NCI-H748 (cell line): ENCODE measurements at regions not wholly inside any gene's neighbourhood (a gene's known extent, or its start where the extent isn't known, plus 50 kb on each side); places are given as distances from the start of the nearest gene placed in this dataset.
A peak's percentile ranks its signal among the peaks of the same experiment; 100 is the strongest.
"Not testable (repeated sequence)": the region's sequence is repeated elsewhere in the genome, so short reads cannot be mapped to it uniquely, and the experiment has no call there.

Experiments used
- DNase-seq: peaks from one replicate; lab custom pipeline; 2025; ENCODE audit not compliant: unreplicated experiment; lab: John Stamatoyannopoulos, UW

DNA sequence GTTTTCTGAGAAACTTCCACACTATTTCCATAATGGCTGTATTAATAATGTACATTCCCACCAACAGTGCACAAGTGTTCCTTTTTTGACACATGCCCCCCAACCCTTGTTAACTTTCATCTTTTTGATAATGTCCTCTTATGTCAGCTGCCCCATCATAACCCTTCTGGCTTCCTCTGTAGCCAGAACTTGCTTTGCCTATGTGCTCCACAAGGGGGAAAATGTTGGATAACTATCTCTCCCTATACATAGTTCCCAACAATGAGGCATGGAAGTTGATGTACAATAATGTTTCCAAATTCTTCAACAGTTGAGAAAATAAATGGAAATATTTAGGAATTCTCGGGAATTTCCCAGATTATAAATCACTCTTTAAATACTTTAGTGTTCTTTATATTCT, 142.9 kb downstream of the ASB9 start:
- no peak for DNase-seq

DNA sequence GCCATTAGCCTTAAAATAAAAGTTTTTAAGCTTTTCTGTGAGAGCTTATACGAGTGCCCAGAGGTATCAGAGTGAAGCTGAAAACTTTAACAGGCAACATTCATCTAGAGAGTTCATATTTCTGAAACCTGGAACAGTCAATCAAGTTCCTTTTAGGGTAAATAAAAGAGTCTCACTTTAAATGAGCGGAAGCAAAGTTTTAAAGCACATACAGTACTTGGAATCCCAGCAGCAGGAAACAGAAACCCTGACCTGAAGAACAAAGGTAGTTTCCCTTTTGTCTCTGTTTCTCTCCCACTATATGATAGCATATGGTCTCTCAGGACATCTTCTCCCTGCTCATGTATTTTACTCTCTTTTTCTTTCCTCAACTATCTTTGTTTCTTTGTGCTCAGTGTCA, 153.0 kb downstream of the ASB9 start:
- no peak for DNase-seq

DNA sequence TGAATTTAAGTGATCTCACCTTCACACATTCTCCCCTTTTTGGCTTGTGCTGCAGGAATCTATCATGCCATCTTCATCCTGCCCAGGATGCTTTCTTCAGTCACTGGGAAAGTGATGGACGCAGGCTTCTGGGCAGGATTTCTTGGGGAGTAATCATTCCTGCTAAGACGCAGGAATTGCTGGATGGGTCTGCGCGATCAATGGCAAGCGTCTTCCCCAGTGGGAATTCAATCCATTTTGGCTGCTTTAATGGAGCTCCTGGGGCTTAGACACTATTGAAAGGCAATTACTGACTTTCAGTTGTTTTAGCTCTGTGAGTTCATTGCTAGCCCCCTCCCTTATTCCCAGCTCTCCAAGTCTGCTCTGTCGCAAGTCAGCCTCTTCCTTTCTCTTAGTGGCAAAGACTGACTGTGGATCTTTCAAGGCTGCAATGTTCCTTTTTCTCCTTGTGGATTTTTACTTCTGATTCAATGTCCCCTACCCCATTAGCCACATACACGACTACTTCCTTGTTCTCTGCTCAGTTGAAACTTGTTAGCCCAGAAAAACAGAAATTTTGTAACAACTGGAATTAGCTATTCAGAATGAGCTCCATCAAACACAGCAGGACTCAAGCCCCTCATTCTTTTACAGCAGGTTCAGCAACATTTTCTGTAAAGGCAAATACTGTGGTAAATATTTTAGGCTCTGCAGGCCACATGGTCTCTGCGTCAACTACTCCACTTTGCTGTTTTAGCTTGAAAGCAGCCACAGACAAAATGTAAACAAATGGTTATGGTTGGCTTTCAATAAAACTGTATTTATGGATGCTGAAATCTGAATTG, 154.9 kb downstream of the ASB9 start:
- DNase-seq, result no peak

DNA sequence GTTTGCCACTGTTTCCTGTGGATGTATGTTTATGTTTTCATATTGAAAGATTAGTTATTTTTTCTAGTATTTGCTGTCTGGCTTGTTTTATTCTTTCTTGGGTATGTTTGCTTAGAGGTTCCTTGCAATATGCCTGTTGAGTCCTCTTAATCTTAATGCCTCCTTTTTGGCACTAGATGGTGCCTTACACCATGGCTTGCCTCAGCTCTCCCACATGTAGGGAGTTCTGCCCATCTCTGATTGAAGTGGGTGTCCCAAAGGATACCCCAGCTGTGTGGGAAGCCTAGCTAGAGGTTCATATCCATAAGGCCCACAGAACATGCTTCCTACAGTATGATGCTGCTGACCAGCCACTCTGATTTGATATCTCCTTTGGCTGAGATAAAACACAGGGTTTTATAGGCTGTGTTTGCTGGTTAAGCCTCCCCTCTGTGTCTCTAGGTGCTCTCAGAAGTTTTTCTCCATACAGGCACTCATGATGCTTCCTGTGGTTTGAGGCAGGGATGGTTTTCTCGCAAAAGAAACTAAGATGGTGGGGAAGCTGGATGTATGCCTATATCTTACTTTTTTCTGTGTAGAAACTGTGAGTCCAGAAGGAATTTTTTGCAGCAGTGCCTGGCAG, 162.4 kb downstream of the ASB9 start:
- no peak for DNase-seq

DNA sequence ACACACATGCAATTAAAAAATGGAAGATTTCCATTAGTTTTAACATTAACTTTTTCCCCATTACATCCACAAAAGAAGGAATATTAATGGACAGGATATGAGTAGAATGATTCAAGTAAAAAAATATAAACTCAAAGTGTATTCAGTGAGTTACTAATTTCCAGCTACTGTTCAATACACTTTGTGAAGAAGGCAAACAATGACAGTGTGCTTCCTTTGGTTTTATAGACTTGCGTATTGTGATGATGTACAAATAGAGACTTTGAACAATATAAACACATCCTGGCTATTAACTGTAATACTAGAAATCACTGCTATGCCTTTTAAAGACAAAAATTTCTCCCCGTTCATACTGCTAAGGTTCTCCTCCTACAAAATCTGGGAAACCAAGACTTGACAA, 171.4 kb downstream of the ASB9 start:
- peak; percentile 11 for DNase-seq

DNA sequence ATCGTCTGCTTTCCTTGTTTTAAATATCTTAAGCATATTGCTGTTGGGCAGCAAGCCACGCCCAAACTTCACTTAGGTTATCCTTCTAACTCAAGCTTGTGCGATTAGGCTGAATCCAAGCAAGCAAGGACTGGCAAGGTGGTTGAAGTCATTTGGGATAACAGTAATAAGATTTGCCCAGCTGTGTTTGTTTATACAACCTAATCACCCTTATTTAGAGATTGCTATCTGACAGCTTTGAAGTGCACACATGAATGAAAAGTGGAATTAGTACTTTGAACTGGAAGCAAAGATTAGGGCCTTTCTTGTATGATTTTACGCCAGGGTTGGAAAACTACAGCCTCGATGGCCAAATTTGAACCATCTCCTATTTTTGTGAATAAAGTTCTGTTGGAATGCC, 182.1 kb downstream of the ASB9 start:
- DNase-seq, result peak; percentile 25

DNA sequence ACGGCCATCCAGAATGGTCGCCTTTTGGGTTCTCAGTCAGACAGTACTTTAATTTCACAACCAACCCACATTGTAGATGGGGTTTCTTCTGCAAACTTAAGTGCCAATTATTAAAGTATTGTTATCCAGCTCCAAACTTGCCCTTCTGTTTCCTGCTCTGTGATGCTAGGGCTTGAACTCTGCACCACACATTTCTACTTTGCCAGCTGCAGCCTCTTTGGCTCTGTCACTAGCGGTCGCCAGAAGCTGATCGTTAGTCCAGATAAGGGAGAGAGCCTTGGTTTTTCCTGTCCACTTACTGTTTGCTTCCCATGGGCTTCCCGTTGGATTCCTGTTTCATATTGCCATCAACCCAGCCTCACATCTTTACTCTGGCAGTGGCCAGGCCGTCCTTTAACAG, 196.6 kb downstream of the ASB9 start:
- DNase-seq, result no peak

DNA sequence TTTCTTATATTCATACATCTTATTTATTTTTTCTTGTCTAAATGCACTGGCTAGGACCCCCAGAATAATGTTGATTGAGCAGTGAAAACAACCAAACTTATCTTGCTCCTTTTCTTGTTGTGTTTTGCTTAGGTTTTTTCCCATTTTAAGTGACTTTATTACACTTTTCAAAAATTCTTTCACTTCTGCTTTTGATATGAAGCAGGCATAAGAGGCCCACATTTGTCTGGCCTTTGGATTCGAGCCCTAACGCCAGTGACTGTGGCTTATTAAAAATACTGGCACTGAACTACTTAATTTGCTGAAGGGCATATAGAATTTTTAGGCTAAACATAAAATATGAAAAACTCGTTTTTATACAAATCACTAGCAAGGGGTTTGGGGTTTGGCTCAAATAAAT, 197.0 kb downstream of the ASB9 start:
- no peak for DNase-seq

DNA sequence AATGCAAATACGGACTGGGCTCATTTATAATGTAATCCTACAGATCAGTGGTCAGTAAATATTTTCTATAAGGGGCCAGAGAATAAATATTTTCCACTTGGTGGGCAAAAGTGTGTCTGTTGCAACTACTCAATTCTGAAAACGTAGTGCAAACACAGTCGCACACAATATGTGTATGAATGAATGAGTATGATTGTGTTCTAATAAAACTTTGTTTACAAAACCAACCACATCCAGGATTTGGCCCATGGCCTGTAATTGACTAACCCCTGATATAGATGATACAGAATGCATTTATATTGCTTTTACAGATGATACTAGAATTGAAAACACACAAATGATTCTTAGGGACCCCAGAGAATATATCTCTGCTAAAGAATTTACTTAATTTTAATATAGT, 197.6 kb downstream of the ASB9 start:
- DNase-seq, result no peak

DNA sequence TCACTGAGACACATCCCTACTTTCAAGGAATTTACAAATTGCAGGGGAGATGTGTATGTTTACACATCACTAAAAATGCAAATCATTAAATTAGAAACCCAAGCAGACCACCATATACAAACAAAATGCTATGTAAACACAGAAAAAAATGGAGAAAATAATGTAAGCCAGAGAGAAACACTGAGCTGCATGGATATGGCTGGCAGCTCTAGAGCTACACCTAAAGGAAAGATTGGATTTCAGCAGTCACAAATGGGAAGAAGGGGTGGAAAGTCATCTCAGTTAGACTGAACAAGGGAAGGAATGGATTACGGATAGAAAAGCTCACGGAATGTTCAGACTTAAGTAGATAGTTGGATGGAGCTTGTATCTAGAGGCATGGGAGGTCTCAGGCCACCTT, 186.3 kb downstream of the MOSPD2 start:
- DNase-seq, result no peak

DNA sequence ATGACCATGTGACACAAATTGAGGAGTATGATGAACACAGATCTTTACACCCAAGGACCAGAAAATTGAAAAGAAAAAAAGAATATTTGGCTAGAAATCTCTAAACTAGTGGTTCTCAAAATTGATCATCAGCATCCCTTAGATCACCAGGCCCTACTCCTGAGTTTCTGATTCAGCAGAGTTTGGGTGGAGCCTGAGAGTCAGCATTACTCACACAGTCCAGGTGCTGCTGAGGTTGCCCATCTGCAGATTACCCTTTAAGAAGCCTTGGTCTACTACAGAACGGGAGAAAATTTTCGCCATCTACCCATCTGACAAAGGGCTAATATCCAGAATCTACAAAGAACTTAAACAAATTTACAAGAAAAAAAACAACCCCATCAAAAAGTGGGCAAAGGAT, 182.8 kb downstream of the MOSPD2 start:
- no peak for DNase-seq

DNA sequence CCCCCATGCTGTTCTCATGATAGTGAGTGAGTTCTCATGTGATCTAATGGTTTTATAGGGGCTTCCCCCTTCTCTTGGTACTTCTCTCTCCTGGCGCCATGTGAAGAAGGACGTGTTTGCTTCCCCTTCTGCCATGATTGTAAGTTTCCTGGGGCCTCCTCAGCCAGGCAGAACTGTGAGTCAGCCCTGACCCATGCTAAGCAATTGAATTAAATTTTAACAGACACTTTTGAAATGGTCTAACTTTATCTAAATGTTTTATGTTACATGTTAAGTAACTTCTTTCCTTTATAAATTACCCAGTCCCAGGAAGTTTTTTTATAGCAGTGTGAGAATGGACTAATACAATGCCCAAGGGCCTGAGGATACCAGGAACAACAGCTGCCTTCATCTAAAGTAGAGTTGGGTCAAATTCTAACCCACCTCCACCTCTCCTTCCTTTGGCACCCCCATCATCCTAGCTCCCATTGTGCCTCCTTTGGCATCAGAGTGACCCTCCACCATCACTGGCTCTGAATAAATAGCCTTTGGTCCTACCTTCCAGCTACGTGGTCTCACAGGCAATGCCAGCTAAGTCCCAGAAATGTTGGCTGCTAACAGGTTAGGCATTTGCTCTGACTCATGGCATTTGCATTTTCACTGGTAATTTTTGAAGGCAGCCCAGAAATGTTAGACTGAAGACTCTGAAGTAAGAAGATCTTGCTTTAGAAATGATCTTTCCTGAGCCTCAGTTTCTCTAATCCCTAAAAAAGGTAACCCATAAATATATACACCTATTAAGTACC, 182.1 kb downstream of the MOSPD2 start:
- DNase-seq, result no peak

DNA sequence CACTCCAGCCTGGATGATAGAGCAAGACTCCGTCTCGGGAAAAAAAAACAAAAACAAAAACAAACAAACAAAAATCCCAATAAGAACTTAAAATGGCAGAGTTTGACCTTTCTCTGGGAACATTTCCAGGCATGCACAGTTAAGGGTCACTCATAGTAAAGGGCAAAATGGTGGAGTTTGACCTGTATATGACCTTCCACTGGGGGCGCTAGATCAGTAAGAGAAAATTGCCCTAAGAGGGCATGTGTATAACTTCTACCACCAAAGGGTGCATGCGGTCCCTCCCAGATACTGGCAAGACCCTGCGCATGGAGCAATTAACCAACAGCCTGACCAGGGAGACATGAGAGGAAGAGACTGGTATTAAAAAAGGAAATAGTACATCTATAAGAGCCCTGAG, 177.2 kb downstream of the MOSPD2 start:
- DNase-seq, result no peak

DNA sequence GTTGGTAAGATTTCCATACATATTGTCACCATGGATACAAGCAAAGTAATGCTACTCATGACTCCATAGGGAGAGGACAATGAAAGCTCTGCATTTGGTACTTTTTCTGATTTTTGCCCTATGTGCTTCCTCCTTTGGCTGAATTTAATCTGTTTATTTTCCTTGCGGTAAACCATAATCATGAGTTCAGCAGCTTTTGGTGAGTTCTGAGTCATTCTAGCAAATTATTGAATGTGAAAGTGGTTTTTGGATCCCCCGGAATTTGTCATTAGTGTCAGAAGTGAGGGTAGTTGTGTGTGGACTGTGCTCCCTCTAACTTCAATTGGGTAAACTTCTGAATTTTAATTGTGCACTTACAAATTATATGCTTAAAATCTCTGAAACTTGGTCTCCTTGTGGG, 170.3 kb downstream of the MOSPD2 start:
- DNase-seq, result no peak

DNA sequence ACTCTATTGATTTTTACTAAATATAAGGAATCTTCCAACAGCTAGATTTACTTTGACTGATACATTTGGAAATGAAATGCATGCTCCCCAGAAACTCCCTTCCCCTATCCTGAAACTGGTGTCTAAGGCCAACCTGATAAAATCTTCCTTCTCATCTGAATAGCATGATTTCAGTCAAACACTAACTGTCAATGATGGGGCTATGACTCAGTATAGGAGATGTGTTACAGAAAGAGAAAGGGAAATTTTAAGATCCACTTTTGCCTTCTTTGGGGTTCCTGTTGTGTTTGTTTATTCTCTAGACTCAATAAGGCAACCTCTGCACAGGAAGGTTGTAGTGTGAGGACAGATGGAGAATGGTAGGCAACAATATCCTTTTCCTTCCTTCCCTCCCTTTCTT, 160.7 kb downstream of the MOSPD2 start:
- DNase-seq, result no peak

DNA sequence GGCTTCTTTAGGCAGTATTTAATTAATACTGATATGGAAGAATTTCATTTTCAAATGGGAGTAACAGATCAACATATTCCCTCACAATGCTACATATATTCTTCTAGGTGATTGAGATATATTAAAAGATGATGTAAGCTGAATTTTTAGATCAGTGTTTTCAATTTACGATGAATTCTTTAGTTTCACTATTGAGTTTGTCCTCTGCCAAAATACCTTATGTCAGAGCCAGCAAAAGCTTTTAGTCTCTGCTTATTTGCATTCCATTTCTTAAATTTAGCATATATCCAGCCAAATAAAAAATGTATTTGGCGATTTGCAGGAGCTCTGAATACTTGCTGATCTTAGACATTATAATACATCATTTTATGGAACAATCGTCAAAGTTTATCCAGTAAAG, 144.3 kb downstream of the MOSPD2 start:
- DNase-seq, result no peak

DNA sequence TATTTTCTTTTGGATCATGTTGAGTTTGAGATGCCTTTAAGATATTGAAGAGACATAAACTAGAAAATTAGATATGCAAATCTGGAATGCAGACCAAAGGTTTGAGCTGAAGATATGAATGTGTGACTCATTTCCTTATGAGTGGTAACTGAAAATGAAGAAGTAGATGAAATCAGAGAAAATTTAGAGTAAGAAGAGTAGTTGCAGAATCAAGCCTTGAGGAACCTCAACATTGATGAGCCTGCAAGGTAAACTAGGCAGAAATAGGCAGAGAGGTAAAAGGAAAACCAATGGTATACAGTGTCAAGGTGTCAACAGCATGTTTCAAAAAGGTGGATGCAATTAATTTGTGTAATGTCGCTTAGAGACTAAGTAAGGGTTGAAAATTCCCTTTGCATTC, 142.8 kb downstream of the MOSPD2 start:
- no peak for DNase-seq

DNA sequence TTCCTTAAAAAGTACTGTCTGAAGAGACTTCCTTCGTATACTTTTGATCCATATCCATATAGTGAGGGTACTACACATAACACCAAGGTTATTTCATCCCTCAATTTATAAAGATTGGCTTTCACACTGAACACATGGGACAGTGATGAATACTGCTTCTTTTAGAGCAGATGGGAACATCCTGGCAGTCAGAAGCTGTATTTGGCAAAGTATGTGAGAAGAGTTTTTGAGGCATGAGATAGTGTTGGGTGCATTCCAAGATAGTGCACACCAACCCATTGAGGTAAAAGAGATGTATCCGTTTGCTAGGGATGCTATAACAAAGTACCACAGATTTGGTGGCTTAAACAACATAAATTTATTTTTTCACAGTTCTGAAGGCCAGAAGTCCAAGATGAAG, 141.1 kb downstream of the MOSPD2 start:
- DNase-seq, result no peak

DNA sequence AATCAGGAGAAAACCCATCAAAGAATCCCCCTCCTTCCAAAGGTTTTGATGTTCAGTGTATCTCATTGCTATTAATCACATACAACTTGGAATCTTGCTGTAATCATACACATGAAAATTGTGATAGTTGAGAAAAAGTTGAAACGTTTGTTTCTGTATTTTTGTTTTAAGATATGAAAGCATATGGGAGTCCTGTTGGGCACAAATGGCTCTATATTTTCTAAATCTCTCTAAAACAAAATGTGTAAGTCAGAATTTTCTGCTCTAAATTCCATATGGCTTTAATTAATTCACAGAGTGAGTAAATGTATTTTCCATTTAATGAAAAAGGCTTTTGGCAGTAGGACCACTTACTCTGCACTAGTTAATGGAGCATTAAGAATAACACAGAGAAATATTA, 140.2 kb downstream of the MOSPD2 start:
- DNase-seq, result no peak

DNA sequence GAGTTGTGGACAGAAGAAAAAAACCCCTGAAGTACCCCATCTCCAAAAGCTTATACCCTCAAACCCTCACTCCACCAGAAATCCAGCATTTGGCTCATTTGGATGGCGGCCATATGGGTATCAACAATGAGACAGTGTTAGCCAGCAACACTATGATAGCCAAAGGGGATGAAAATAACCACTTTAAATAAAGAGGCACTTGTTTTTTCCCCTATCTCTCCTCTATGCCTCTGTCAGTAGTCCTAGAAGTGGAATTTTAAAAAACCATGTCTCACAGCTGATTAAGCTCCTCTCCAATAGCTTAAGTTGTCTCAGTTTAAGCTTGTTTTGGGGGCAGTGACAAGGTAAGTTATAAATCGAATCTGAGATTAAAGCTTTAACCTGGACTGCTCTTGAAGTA, 124.0 kb downstream of the MOSPD2 start:
- no peak for DNase-seq

DNA sequence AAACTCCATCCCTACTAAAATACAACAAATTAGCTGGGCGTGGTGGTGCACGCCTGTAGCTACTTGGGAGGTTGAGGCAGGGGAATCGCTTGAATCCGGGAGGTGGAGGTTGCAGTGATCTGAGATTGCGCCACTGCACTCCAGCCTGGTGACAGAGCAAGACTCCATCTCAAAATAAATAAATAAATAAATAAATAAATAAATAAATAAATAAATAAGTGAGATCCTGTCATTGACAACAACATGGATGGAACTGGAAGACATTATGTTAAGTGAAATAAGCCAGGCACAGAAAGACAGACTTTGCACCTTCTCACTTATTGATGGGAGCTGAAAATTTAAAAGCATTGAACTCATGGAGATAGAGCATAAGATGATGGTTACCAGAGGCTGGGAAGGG, 111.2 kb downstream of the MOSPD2 start:
- DNase-seq, result not testable (repeated sequence)
